Keratinocyte (primary cell): ENCODE measurements at regions not wholly inside any gene's neighbourhood (a gene's known extent, or its start where the extent isn't known, plus 50 kb on each side); places are given as distances from the start of the nearest gene placed in this dataset.

ENCODE experiments used
- CTCF ChIP-seq, 3 experiments: IDR thresholded peaks in 1 of 3; conservative IDR thresholded peaks in 1 of 3; optimal IDR thresholded peaks in 1 of 3; 2 replicates in 2 of 3; 3 replicates in 1 of 3; pipeline versions ENCODE3 to v1.5.1; 2011; ENCODE audit warnings: low read length in 3 of 3, mild to moderate bottlenecking in 3 of 3, moderate library complexity in 2 of 3, control low read depth in 1 of 3, inconsistent platforms in 1 of 3; ENCODE audit not compliant: insufficient read depth in 2 of 3; ENCODE audit errors: extremely low read depth in 1 of 3
- EZH2 ChIP-seq: IDR thresholded peaks from one replicate; pipeline ENCODE4 v1.6.1; 2012; ENCODE audit warnings: inconsistent platforms, mild to moderate bottlenecking, low read length, moderate library complexity

- TF ChIP-seq CTCF (optimal IDR thresholded peaks at IDR 0.05 in 1 of 3, IDR thresholded peaks at IDR 0.05 in 1 of 3, conservative IDR thresholded peaks at IDR 0.05 in 1 of 3; ENCODE audit: extremely low read depth in 1 of 3, insufficient read depth in 2 of 3, low read length in 3 of 3) (no peak), EZH2 (no peak)
Measured at GRCh38 chr15:93543093-93543492, 454.1 kb upstream of the RGMA start.
